Skeletal muscle tissue (tissue), 3 donors: ENCODE measurements at regions not wholly inside any gene's neighbourhood (a gene's known extent, or its start where the extent isn't known, plus 50 kb on each side); places are given as distances from the start of the nearest gene placed in this dataset.

Experiments
- H3K27ac ChIP-seq: one replicate; pipeline ENCODE4 v1.7.0; 2013; ENCODE audit warnings: mild to moderate bottlenecking, low read depth, low read length, inconsistent platforms
- H3K27me3 ChIP-seq, 3 donors: one replicate each; pipeline ENCODE4 v1.7.0; 2013; ENCODE audit warnings: low read length in 3 of 3; ENCODE audit not compliant: control insufficient read depth in 3 of 3, insufficient read depth in 3 of 3
- H3K36me3 ChIP-seq, 3 donors: one replicate each; pipeline ENCODE4 v1.7.0; 2013; ENCODE audit warnings: low read length in 3 of 3; ENCODE audit not compliant: control insufficient read depth in 3 of 3, insufficient read depth in 3 of 3
- H3K4me1 ChIP-seq, 3 donors: one replicate each; pipeline ENCODE4 v1.7.0; 2013; ENCODE audit warnings: low read length in 3 of 3, mild to moderate bottlenecking in 3 of 3; ENCODE audit not compliant: control insufficient read depth in 3 of 3, insufficient read depth in 3 of 3
- H3K4me3 ChIP-seq, 3 donors: one replicate each; pipeline ENCODE4 v1.7.0; 2013; ENCODE audit warnings: low read length in 3 of 3
- H3K9ac ChIP-seq, 3 donors: one replicate each; pipeline ENCODE4 v1.7.0; 2013; ENCODE audit warnings: low read length in 3 of 3, mild to moderate bottlenecking in 3 of 3, moderate library complexity in 2 of 3, low read depth in 1 of 3
- H3K9me3 ChIP-seq, 3 donors: one replicate each; pipeline ENCODE4 v1.7.0; 2013; ENCODE audit warnings: low read length in 3 of 3; ENCODE audit not compliant: control insufficient read depth in 3 of 3
- donor health status: Osteomylitis.

GRCh38 chr1:238779716-238780115 is 606.7 kb upstream of the CHRM3 start:
- Histone ChIP-seq H3K4me3 (no peak overlapping the region), H3K9ac (no peak overlapping the region), H3K36me3 (no peaks in the 10 kb centered on the region), H3K27me3 (no peaks in the 10 kb centered on the region), H3K4me1 (no peaks in the 10 kb centered on the region), H3K9me3 (no peaks in the 10 kb centered on the region), H3K27ac (no peak overlapping the region)

DNA sequence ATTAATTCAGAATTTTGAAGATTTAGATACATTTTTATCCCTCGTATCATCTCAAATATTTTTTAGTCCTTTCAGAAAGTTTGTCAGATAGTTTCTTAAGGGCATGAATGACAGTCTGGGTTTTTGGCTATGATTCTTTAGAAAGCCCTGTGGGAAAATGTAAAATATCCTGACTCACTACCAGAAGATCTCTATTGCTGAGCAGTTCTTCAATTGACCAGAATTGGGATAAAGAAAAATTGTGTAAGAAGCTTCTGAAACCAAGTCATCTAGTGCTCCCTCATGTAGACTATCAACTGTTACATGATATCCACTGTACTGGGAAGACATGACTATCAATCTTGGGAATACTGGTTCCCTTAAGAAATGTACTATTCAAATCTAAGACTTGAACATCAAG is 608.3 kb upstream of the CHRM3 start:
- Histone ChIP-seq H3K27me3 (no peaks in the 10 kb centered on the region), H3K9ac (no peak overlapping the region), H3K4me3 (no peak overlapping the region), H3K36me3 (no peaks in the 10 kb centered on the region), H3K9me3 (no peaks in the 10 kb centered on the region), H3K4me1 (no peaks in the 10 kb centered on the region), H3K27ac (no peak overlapping the region)

DNA sequence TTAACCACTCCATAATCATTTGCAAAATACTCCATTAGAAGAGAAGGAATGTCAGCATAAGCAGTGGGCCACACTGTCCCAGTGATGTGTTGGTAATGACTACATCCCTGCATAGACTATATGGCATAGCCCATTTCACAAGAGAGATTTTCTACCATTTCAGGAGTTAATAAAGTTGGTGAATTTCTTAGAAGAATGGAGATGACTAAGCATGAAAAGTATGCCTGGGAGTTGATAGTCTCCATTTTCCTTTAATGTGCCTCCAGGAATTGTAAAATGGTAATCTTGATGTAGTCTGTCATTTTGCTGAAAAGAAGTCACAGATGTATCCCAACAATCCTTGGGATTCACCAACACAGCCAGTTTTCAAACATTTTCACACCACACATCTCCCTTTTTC is 608.8 kb upstream of the CHRM3 start:
- Histone ChIP-seq H3K9me3 (no peaks in the 10 kb centered on the region), H3K4me1 (no peaks in the 10 kb centered on the region), H3K9ac (no peak overlapping the region), H3K27me3 (no peaks in the 10 kb centered on the region), H3K36me3 (no peaks in the 10 kb centered on the region), H3K27ac (no peak overlapping the region), H3K4me3 (no peak overlapping the region)

- H3K36me3 ChIP-seq = no peaks in the 10 kb centered on the region
- H3K9ac ChIP-seq = no peak overlapping the region
- H3K4me1 ChIP-seq = no peaks in the 10 kb centered on the region
- H3K4me3 ChIP-seq = no peak overlapping the region
- H3K27ac ChIP-seq = no peak overlapping the region
- H3K27me3 ChIP-seq = no peaks in the 10 kb centered on the region
- H3K9me3 ChIP-seq = no peaks in the 10 kb centered on the region
These were observed 610.2 kb upstream of the CHRM3 start for GRCh38 chr1:238776126-238776525.

DNA sequence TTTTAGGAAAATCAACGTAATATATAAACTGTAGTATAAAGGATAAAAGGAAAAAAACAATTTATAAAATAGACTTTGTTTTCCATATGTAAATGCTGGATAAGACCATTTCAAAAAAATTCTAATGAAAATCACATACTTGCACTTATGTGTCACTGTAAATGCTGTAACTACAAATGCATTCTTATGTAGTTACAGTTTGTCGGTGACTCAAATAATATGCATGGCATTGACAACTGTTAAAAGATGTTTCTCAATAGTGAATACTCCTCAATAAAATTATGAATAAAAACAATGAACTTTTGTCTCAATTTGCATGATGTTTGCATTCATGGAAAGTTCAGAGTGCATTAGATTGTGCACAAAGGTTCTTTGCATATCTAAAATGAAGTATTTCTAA is 614.0 kb upstream of the CHRM3 start:
- Histone ChIP-seq H3K9ac (no peak overlapping the region), H3K4me3 (no peak overlapping the region), H3K4me1 (no peaks in the 10 kb centered on the region), H3K9me3 (no peaks in the 10 kb centered on the region), H3K27ac (no peak overlapping the region), H3K36me3 (no peaks in the 10 kb centered on the region), H3K27me3 (no peaks in the 10 kb centered on the region)

DNA sequence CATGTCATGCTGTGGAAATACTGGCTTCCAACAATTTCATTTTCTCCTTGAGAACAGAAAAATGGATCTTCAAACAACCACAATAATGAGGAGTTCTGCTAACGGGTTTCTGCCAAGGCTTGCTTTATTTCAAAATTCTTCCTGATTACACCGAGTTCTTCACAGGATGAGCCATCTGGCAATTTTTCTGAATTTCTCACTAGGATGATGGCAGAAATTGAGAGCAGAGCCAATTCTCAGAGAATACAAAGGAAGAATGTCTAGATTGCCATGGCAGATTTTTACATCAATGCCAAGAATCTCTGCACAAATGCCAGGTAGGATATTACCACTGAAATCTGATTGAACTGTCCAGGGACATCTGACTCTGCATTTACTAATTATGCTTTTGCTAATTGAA is 619.0 kb upstream of the CHRM3 start:
- Histone ChIP-seq H3K4me3 (no peak overlapping the region), H3K9ac (no peak overlapping the region), H3K4me1 (no peaks in the 10 kb centered on the region), H3K36me3 (no peaks in the 10 kb centered on the region), H3K27ac (no peak overlapping the region), H3K9me3 (peaks cover 0 to 3% (median 3%) of the 10 kb centered on the region in 3 donors), H3K27me3 (no peaks in the 10 kb centered on the region)

- no peak overlapping the region for H3K27ac ChIP-seq
- H3K4me1 ChIP-seq = no peaks in the 10 kb centered on the region
- H3K4me3 ChIP-seq = no peak overlapping the region
- no peaks in the 10 kb centered on the region for H3K27me3 ChIP-seq
- no peak overlapping the region for H3K9ac ChIP-seq
- H3K36me3 ChIP-seq = no peaks in the 10 kb centered on the region
- H3K9me3 ChIP-seq = peaks cover 0 to 3% (median 3%) of the 10 kb centered on the region in 3 donors
These were observed 621.6 kb upstream of the CHRM3 start for GRCh38 chr1:238764779-238765178.

DNA sequence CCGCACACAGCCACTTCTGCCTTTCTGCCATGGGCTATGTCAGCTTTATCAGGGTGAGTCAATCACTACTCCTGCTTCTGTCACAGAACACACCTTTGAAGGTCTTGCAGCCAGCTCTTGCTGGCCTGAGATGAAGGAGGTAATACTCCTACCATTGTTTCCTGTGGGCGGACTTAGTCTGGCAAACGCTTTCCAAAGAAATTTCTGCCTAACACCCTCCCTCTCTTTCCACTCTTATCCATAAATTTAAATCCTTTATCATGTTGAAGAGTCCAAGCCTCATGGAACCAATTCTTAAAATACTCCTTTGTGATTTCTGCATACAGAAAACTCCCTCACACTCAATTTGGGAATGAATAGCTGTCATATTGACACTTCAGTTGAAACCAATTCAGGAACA is 633.1 kb upstream of the CHRM3 start:
- Histone ChIP-seq H3K9ac (no peak overlapping the region), H3K4me3 (no peak overlapping the region), H3K27ac (no peak overlapping the region), H3K36me3 (no peaks in the 10 kb centered on the region), H3K27me3 (no peaks in the 10 kb centered on the region), H3K9me3 (no peaks in the 10 kb centered on the region), H3K4me1 (no peaks in the 10 kb centered on the region)

DNA sequence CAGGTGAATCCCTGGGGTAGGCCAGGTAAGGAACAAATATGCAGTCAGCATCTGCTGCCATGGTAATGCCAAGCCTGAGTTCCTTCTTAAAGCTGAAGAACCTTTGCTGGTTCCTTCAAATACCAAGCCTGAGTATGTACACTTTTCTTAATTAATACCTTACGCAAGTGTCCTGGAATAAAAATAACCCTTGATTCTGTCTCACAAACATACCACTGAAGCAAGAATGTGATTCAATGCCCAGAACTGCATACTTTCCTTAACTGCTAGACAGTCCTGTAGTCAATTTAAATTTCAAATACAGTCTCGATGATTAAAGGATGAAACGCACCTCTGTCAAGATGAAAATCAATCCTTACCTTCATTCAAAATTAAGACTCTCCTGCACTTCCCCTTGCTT is 634.0 kb upstream of the CHRM3 start:
- no peak overlapping the region for H3K4me3 ChIP-seq
- H3K27me3 ChIP-seq = no peaks in the 10 kb centered on the region
- H3K36me3 ChIP-seq = no peaks in the 10 kb centered on the region
- no peaks in the 10 kb centered on the region for H3K4me1 ChIP-seq
- no peak overlapping the region for H3K27ac ChIP-seq
- no peaks in the 10 kb centered on the region for H3K9me3 ChIP-seq
- no peak overlapping the region for H3K9ac ChIP-seq

DNA sequence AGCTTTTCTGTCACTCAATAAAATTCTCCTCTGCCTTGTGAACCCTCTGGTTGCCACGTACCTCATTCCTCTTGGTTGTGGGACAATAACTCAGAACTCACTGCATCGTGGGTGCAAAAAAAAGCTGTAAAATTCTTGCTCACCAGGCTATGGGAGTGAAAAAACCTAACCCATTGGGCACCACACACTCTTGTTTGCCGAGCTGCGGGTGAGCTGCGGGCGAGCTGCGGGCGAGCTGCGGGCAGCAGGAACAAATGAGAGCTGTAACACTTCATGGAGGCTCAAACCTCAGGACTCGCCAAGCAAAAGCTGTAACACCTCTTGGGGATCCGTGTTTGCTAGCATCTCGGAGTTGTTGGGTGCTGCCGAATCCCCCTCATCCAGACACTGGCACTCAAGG is 641.3 kb upstream of the CHRM3 start:
- H3K27ac ChIP-seq = no peak overlapping the region
- peaks cover 0 to 7% (median 0%) of the 10 kb centered on the region in 3 donors for H3K9me3 ChIP-seq
- no peaks in the 10 kb centered on the region for H3K27me3 ChIP-seq
- no peak overlapping the region for H3K9ac ChIP-seq
- no peaks in the 10 kb centered on the region for H3K4me1 ChIP-seq
- no peaks in the 10 kb centered on the region for H3K36me3 ChIP-seq
- no peak overlapping the region for H3K4me3 ChIP-seq

DNA sequence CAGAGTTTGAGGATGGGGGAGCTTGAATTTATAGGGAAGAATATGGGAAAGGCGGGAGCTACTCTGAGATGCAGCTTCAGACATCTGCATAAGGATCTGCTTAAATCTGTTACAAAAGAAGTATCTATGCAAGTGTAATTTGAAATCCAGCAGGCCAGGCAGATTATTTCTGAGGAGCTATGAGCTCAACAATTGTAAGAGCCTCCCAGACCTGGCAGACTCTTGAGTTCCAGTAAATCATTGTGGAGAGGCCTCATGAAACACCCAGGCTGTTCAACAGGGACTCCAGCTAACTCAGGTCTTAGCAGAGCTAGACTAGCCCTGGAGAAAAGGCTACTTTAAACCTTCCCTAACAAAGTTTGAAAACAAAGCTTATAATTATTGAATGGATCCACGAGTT is 647.5 kb upstream of the CHRM3 start:
- no peaks in the 10 kb centered on the region for H3K4me1 ChIP-seq
- H3K27ac ChIP-seq = no peak overlapping the region
- no peak overlapping the region for H3K9ac ChIP-seq
- no peak overlapping the region for H3K4me3 ChIP-seq
- H3K36me3 ChIP-seq = no peaks in the 10 kb centered on the region
- no peaks in the 10 kb centered on the region for H3K9me3 ChIP-seq
- no peaks in the 10 kb centered on the region for H3K27me3 ChIP-seq
